GM18499 (cell line): ENCODE measurements at regions not wholly inside any gene's neighbourhood (a gene's known extent, or its start where the extent isn't known, plus 50 kb on each side); places are given as distances from the start of the nearest gene placed in this dataset.

Source experiments
- ATAC-seq: cut with Tn5 transposase; IDR thresholded peaks from one replicate; pipeline ENCODE4 v1.9.1; 2021; ENCODE audit warnings: moderate number of reproducible peaks; ENCODE audit not compliant: insufficient read depth, unreplicated experiment

DNA sequence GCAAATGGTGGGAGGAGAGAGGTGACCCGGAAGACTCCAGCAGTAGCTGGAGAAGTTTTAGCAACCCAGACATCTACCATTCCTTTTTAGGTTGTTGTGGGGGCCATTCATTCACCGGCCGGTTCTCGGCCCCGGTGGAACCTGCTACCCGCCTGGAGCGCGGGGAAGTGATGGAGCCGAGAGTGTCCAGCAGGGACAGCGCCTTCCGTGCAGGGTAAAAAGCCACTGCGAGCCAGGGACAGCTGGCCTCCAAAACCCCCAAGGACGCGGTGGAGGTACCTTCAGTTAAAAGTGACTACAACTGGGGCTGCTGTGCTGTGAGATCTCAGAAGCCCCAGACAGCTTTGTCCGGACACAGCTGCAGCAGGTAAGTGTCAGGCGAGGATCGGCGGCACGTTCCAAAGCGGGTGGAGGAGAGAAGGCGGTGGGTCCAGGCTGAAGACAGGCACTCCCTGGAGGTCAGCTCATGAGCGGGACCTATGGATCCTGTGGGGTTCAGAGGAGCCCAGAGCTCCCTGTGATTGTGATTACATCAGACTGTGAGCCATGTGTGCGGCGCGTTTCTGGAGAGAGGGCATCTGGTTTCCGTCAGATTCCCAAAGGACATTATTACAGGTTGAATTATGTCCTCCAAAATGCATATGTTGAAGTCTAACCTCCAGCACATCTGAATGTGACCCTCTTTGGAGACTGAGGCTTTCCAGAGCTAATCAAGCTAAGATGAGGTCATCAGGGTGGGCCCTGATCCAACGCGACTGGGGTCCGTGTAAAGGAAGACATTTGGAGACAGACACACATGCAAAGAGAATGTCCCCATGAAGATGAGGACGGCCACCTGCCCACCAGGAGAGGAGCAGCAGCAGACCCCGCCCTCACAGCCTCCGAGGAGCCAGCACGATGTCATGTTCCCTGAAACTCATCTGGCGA, 276.3 kb downstream of the EIPR1 start:
- ATAC-seq = no peak

- ATAC-seq = no peak
Observed at GRCh38 chr2:3100386-3100785, 277.2 kb downstream of the EIPR1 start.

- no peak for ATAC-seq
Observed at GRCh38 chr2:3099860-3100234, 277.8 kb downstream of the EIPR1 start.

DNA sequence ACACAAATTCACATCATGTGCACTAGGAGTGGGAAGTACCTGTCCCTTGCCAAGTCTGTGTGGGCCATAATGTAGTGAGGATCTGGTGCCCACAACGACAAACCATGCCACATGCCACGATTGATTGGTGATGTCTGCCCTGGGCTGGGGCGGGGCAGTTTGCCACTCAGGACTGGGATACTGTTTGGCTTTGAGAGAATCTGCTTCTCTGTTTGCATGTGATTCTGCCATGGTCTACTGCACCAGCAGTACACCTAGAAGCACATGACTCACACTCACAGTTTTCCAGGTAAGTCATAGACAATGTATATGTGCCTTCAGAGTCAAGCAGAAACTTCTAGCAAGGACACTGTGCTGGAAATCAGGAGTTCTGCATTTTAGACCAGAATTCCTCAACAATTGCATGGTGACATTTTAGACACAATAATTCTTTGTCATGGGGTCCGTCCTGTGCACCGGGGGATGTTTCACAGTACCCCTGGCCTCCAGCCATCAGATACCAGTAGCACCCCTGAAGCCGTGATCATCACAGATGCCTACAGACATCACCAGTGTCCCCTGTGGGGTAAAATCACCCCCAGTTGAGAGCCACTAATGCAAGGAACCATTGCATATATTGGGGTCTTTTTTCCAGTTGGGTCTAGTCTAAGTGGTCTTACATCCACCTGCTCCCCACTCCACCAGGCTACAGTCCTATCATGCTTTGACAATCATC, 278.3 kb downstream of the EIPR1 start:
- no peak for ATAC-seq

- ATAC-seq = no peak
Observed at GRCh38 chr2:3098231-3098630, 279.4 kb downstream of the EIPR1 start.

GRCh38 chr2:3097804-3098203, 279.8 kb downstream of the EIPR1 start:
- no peak for ATAC-seq

- ATAC-seq = no peak
Observed at GRCh38 chr2:3094999-3095958, 282.3 kb downstream of the EIPR1 start.

- ATAC-seq = no peak
Observed at GRCh38 chr2:3094318-3094717, 283.3 kb downstream of the EIPR1 start.

DNA sequence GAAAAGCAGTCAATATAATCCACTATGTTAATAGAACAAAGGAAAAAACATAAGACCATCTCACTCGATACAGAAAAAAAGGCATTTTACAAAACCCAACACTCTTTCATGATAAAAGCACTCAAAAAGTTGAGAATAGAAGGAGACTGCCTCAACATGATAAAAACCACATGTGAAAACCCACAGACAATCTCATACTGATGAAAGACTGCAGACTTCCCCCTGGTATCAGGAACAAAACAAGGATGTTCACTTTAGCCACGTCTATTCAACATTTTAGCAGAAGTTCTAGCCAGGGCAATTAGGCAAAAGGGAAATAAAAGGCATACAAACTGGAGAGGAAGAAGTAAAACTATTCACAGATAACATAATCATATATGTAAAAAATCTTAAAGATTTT, 285.9 kb downstream of the EIPR1 start:
- ATAC-seq = no peak

- ATAC-seq = no peak
Observed at GRCh38 chr2:3082705-3083104, 294.9 kb downstream of the EIPR1 start.

GRCh38 chr2:3079959-3080948, 297.4 kb downstream of the EIPR1 start:
- ATAC-seq = no peak

GRCh38 chr2:3079466-3079865, 298.2 kb downstream of the EIPR1 start:
- ATAC-seq = no peak

GRCh38 chr2:3078684-3079083, 298.9 kb downstream of the EIPR1 start:
- ATAC-seq = no peak

GRCh38 chr2:3076848-3077642, 300.6 kb downstream of the EIPR1 start:
- no peak for ATAC-seq

- no peak for ATAC-seq
Observed at GRCh38 chr2:3075991-3076340, 301.7 kb downstream of the EIPR1 start.

- no peak for ATAC-seq
Observed at GRCh38 chr2:3075316-3075990, 302.2 kb downstream of the EIPR1 start.

GRCh38 chr2:3073704-3074103, 303.9 kb downstream of the EIPR1 start:
- no peak for ATAC-seq

- ATAC-seq = no peak
Observed at GRCh38 chr2:3073041-3073595, 304.5 kb downstream of the EIPR1 start.
